Kidney capillary endothelial cell (primary cell): ENCODE measurements at regions not wholly inside any gene's neighbourhood (a gene's known extent, or its start where the extent isn't known, plus 50 kb on each side); places are given as distances from the start of the nearest gene placed in this dataset.
"Not testable (repeated sequence)": the region's sequence is repeated elsewhere in the genome, so short reads cannot be mapped to it uniquely, and the experiment has no call there.

Experiments used
- DNase-seq: peaks from one replicate; pipeline ENCODE4 v3.0.0-alpha.2; 2018; ENCODE audit warnings: low spot score

- no peak for DNase-seq
Measured at GRCh38 chr1:34369701-34370455, 193.2 kb downstream of the C1orf94 start.

GRCh38 chr1:34370748-34371147, 194.0 kb downstream of the C1orf94 start:
- no peak for DNase-seq

- DNase-seq = not testable (repeated sequence)
Measured at GRCh38 chr1:34371179-34371578, 194.5 kb downstream of the C1orf94 start.

DNA sequence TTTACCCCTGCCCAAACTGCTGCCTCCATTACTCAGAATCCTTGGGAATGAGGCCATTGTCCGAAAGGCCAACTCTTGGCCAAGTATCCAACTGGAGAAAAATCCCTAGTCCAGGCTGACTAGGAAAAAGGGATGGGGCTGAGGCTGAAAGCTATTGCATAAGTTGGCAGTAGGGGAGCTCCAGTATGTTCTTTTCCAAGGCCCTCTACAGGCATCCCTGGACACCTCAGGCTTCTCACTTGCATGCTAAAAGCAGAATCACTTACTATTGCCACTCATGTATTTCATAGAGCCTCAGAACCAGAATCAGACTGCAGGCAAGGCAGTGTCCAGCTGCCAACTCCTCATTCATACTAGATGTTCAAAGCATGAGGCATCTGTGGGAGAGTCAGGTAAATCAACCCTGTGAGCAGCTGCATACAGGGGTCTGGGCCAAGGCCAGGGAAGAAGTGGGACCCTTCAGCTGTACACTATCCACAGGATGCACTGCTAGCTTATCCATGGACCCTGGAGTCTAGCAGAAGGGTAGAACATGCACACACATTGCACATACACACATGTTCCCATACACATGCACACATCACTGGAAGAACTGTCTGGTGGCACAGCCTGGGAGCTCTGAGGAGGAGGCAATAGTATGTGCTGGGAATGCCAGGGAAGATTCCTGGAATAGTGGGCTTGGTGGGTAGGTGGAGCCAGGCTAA, 195.3 kb downstream of the C1orf94 start:
- DNase-seq = no peak

DNA sequence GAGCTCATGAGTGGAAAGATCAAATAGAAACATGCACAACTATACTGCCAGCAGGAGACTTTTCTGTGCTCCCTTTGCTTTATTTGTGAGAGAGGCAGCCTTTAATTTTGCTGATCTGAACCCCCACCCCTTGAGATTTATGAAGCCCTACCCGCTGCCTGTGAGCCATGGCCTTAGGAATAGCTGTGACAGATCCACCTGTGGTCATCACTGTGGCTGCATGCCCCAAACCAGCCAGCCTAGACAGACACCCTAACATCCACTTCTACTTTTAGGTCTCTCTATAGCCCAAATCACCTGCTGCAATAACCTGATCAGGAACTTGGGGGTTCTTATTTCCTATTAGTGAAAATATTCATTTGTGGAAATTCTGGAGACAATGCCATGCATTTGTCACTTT, 196.2 kb downstream of the C1orf94 start:
- no peak for DNase-seq

- DNase-seq = no peak
Measured at GRCh38 chr1:34373912-34374311, 197.2 kb downstream of the C1orf94 start.

- no peak for DNase-seq
Measured at GRCh38 chr1:34376531-34376930, 199.8 kb downstream of the C1orf94 start.

DNA sequence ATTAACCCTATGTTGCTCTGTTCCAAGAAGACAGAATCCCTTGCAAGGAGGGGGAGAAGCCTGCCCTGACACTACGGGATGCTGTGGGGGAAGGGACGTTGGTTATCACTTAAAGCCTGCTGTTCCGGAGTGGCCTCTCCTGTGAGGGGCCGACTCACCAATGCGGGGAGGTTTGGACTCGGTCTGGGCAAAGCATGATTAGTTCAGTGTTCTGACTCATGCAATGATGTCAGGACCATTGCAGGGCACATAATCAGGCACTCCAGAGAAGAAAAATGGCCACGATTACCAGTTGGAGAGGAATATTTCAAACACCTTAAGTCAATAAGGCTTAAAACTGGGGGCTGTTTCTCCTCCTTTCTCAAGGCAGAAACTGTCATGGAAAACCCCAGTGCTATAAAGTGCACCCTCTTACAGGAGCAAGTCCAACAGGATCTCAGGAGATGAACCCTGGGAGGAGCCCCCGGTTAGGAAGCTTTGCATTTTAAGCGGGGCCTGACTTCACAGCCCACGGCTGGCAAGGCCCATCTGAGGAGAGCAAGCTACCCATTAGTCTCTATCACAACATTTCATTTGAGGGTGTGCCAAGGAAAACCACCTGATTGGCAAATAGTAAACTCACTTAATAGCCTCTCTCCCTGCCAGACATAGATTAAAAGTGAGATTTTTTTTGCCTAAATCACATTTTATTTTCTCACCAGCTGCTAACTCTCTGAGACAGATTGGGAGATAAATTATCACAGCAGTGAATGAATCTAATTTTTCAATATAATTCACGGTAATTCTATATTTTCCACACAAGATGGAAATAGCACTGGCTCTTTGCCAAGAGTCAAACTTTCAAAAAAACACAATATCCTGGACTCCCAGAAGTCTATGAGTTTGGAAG, 202.5 kb downstream of the C1orf94 start:
- DNase-seq = no peak

DNA sequence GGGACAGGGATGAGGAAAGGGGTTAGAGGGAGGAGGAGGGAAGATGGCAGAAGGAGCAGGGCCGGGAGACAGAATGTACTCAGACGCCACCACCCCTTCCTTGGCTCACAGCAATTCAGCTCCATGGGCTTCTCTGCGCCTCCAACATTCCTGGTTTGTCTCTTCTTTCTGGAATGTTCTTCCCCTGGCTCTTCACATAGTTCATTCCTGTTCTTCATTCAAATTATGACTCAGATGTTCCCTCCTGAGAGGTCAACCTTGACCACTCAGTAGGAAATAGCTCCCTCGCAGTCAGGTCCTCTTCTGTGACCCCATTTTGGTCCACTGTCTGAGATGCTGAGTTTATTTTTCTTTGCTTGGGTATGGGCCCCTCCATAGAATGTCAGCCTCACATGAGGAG, 203.2 kb downstream of the C1orf94 start:
- no peak for DNase-seq

- no peak for DNase-seq
Measured at GRCh38 chr1:34380526-34381124, 203.9 kb downstream of the C1orf94 start.

DNA sequence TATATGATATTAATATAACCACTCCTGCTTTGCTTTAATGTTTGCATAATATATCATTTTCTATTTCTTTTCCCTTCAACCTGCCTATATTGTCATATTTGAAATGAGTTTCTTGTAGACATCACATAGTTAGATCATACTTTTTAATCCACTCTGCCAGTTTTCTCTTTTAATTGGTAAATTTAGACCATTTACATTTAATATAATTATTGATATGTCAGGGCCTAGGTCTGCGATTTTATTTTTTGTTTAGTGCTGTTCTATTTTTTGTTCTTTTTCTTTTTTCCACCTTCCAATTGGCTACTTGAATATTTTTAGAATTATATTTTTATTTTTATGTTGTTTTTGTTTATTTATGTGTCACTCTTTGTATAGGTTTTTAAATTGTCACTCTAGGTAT, 213.3 kb downstream of the C1orf94 start:
- no peak for DNase-seq

DNA sequence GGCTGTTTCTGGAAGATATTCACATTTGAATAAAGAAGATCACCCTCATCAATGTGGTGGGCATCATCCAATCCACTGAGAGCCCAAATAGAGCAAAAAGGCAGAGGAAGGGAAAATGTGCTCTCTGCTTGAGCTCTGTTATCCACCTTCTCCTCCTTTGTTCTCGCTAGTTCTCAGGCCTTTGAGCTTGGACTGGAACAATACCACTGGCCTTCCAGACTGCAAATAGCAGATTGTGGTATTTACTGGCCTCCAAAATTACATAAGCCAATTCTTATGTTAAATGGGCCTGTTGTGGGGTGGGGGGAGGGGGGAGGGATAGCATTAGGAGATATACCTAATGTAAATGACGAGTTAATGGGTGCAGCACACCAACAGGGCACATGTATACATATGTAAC, 219.3 kb downstream of the C1orf94 start:
- DNase-seq = no peak

GRCh38 chr1:34398241-34398915, 221.7 kb downstream of the C1orf94 start:
- DNase-seq = no peak

DNA sequence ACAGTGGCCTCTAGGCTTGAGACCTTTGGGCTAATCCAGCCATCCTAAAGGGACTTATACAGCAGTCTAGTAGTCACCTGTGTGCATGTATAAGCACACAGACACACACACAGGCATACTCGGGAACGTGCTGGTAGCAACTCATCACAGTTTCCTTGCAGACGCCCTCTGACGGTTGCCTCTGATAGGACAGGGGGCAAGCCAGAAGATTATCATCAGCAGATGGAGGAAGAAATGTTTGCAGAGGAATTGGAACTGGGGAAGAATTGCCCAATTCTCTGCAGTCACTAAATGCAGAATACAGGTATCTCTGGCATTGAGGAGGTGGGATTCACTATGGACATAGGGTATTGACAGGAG, 222.2 kb downstream of the C1orf94 start:
- DNase-seq = no peak

DNA sequence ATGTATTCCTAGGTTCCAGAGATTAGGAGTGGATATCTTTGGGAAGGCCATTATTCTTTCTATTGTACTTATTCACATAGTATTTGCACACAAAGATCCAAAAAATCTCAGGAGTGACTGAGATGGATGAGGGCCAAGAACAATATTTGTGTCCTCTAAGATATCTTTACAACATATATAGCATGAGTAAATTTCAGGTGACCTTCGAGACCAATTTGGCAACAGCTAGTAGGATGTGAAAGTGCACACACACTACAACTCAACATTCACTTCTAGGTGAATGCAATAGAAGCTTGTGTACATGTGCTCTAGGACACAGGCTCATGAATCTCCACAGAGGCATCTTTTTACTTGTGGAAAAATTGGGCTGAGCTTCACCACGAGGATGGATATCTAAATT, 224.0 kb downstream of the C1orf94 start:
- no peak for DNase-seq

DNA sequence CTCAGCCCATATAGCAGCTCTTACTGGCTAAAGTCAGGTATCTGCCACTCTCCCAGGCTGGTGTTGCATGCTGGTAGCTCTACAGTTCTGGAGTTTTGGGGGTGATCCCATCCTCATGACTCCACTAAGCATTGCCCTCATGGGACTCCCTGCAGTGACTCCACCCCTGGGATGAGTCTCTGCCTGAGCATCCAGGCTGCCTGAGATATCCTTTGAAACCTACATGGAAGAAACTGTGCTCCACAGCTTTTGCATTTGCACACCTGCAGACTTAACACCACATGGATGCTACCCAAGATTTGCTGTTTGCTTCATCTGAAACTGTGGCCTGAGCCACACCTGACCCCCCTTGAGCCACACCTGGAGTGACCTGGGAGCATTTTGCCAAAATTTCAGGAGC, 226.4 kb downstream of the C1orf94 start:
- DNase-seq = no peak

DNA sequence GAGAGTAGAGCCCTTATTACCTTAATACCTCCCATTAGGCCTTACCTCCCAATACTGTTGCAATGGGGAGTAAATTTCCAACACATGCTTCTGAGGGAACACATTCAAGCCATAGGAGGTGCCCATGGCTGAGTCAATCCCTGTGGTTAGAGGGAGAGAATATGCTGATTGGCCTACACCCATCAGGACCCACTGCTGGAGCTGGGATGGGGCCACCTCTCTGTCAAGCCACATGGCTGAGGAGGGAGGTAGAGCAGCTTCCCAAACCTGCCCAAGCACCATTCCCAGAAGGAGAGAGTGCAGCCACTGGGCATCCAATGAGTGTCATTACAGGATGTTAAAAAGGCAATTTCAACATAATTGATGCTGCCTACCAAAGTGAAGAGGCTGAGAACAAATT, 228.1 kb downstream of the C1orf94 start:
- DNase-seq = no peak

DNA sequence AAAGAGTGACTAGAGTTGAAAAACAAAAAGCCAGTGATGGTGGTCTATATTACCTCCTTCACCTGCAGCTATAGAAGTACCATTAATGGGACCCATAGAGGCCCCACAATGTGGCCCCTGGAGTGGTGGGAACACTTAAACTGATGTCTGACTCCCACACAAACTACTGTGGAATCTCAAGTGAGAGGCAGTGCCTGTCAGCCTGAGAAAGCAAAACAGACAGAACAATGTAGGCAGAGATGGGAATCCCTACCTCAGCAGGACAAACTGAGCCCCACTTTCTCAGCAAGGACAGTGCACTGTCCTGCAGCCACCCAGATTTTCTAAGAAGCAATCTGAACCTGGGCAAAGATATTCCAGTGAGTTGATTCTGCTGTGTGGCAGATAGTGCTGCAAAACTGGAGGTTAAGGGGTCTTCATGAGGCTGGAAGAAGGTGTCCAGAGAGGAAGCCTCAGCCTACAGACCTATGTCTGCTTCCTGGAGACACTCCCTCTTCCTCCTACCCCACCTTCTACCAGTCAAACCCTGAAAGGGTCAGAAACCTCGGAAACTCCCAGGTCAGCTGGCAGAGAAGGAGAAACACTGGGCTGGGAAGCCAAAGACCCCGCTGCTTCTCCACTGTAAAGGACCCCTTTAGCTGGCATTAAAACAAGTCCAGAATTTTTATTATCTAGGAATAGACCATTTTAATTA, 228.7 kb downstream of the C1orf94 start:
- no peak for DNase-seq

- DNase-seq = no peak
Measured at GRCh38 chr1:34406377-34406776, 229.7 kb downstream of the C1orf94 start.

GRCh38 chr1:34406833-34407539, 230.3 kb downstream of the C1orf94 start:
- DNase-seq = no peak

DNA sequence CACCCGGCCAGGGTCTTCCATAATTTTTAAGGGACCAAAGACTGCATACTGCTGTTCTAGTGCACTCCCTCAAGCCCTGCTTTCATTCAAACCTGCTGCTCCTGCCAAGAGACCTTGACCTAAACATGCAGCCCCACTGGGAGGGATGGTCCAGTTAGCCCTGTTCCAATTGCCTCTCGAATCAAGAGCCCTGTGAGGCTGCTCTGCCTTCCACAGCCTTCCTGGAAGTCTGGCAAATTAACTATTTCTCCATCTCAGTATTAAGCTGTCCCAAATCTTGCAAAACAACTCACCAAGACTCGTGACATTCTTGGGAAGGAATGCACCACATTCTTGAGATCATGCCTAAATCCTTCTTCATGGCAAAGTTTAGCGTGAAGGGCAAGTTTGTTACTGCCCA, 231.3 kb downstream of the C1orf94 start:
- no peak for DNase-seq
